ENCODE measurements at regions not wholly inside any gene's neighbourhood (a gene's known extent, or its start where the extent isn't known, plus 50 kb on each side); places are given as distances from the start of the nearest gene placed in this dataset.

GRCh38 chr3:70620956-70621355 is 308.5 kb upstream of the MDFIC2 start:
- Histone ChIP-seq H3K27me3 (ENCODE audit: insufficient read depth, low read length) (no peaks in the 10 kb centered on the region), H3K4me1 (ENCODE audit: control insufficient read depth in 1 of 2, insufficient read depth in 2 of 2, low read length in 2 of 2) (no peaks in the 10 kb centered on the region), H3K4me3 (replicated peaks in 1 of 2; ENCODE audit: low read depth in 1 of 2, low read length in 2 of 2) (no peak overlapping the region), H3K27ac (ENCODE audit: low read depth, low read length) (no peak overlapping the region), H2AFZ (ENCODE audit: low read depth, low read length, poor library complexity, severe bottlenecking) (no peak overlapping the region), H3K36me3 (ENCODE audit: control insufficient read depth in 1 of 2, insufficient read depth in 2 of 2, low read length in 2 of 2) (no peaks in the 10 kb centered on the region), H4K20me1 (ENCODE audit: insufficient read depth) (no peaks in the 10 kb centered on the region), H3K9me2 (ENCODE audit: insufficient read depth) (no peaks in the 10 kb centered on the region), H3K79me2 (ENCODE audit: insufficient read depth, low read length) (no peaks in the 10 kb centered on the region), H3K9ac (ENCODE audit: low read length) (no peak overlapping the region), H3K4me2 (ENCODE audit: low read length) (no peak overlapping the region), H3K9me3 (ENCODE audit: control insufficient read depth in 1 of 2, insufficient read depth in 1 of 2, low read depth in 1 of 2, low read length in 2 of 2) (no peaks in the 10 kb centered on the region)
- ChIA-PET POLR2A (no interaction called here), CTCF (no interaction called here), RAD21 (ENCODE audit: low non-redundant PET in 1 of 2, low total read pairs in 2 of 2, uncharacterized antibody in 2 of 2, unreplicated experiment in 2 of 2) (no interaction called here)
- ATAC-seq (no peak), DNase-seq (ENCODE audit: low read depth, low spot score) (no peak)
- TF ChIP-seq CTCF (IDR thresholded peaks at IDR 0.05 in 2 of 3, conservative IDR thresholded peaks at IDR 0.05 in 1 of 3; ENCODE audit: borderline replicate concordance in 1 of 3, insufficient read depth in 1 of 3, low read depth in 2 of 3, low read length in 2 of 3) (no peak), ATF3 (IDR thresholded peaks at IDR 0.05) (no peak), CBX3 (IDR thresholded peaks at IDR 0.05; ENCODE audit: low read depth) (no peak)
- BruUV-seq (replicated peaks) = no TSS peak
- intact Hi-C loops (cut with micrococcal nuclease) = no loop called here

DNA sequence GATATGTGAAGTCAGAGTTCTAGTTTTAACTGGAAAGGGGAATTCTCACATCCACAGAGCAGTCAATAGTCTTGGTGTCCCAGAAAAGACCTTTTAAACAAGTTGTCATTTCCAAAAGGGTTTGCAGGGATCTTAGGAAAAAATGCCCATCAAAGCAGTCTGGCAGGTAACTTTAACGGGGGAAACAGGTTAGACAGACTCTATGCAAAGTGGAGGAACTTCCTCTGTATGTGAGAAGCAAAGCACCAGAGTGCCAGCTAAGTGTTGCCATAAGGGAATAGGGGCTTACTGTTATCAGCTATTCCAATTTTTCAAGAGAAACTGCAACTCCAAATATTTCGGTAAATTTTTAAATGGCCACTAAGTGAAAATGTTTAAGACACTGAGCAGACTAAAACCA is 307.9 kb upstream of the MDFIC2 start:
- Histone ChIP-seq H3K27me3 (ENCODE audit: insufficient read depth, low read length) (no peaks in the 10 kb centered on the region), H3K27ac (ENCODE audit: low read depth, low read length) (no peak overlapping the region), H3K36me3 (ENCODE audit: control insufficient read depth in 1 of 2, insufficient read depth in 2 of 2, low read length in 2 of 2) (no peaks in the 10 kb centered on the region), H2AFZ (ENCODE audit: low read depth, low read length, poor library complexity, severe bottlenecking) (no peak overlapping the region), H3K4me3 (replicated peaks in 1 of 2; ENCODE audit: low read depth in 1 of 2, low read length in 2 of 2) (no peak overlapping the region), H3K4me1 (ENCODE audit: control insufficient read depth in 1 of 2, insufficient read depth in 2 of 2, low read length in 2 of 2) (no peaks in the 10 kb centered on the region), H3K9me2 (ENCODE audit: insufficient read depth) (no peaks in the 10 kb centered on the region), H4K20me1 (ENCODE audit: insufficient read depth) (no peaks in the 10 kb centered on the region), H3K9ac (ENCODE audit: low read length) (no peak overlapping the region), H3K4me2 (ENCODE audit: low read length) (no peak overlapping the region), H3K9me3 (ENCODE audit: control insufficient read depth in 1 of 2, insufficient read depth in 1 of 2, low read depth in 1 of 2, low read length in 2 of 2) (no peaks in the 10 kb centered on the region), H3K79me2 (ENCODE audit: insufficient read depth, low read length) (no peaks in the 10 kb centered on the region)
- no peak for DNase-seq (ENCODE audit: low read depth, low spot score)
- ChIA-PET RAD21 (ENCODE audit: low non-redundant PET in 1 of 2, low total read pairs in 2 of 2, uncharacterized antibody in 2 of 2, unreplicated experiment in 2 of 2) (no interaction called here), CTCF (no interaction called here), POLR2A (no interaction called here)
- BruUV-seq (replicated peaks) = no TSS peak
- ATAC-seq = no peak
- intact Hi-C loops (cut with micrococcal nuclease) = no loop called here
- TF ChIP-seq POLR2A (IDR thresholded peaks at IDR 0.05; ENCODE audit: borderline replicate concordance, extremely low read depth, insufficient read depth, insufficient read length) = no peak
- no peak for TF ChIP-seq YY1 (IDR thresholded peaks at IDR 0.05; ENCODE audit: extremely low read depth, insufficient replicate concordance, low read depth, low read length)
- TF ChIP-seq, protein P1, sequence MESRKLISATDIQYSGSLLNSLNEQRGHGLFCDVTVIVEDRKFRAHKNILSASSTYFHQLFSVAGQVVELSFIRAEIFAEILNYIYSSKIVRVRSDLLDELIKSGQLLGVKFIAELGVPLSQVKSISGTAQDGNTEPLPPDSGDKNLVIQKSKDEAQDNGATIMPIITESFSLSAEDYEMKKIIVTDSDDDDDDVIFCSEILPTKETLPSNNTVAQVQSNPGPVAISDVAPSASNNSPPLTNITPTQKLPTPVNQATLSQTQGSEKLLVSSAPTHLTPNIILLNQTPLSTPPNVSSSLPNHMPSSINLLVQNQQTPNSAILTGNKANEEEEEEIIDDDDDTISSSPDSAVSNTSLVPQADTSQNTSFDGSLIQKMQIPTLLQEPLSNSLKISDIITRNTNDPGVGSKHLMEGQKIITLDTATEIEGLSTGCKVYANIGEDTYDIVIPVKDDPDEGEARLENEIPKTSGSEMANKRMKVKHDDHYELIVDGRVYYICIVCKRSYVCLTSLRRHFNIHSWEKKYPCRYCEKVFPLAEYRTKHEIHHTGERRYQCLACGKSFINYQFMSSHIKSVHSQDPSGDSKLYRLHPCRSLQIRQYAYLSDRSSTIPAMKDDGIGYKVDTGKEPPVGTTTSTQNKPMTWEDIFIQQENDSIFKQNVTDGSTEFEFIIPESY (IDR thresholded peaks at IDR 0.05; ENCODE audit: extremely low read depth, insufficient replicate concordance, low read length) = no peak
- no peak for TF ChIP-seq JUND (IDR thresholded peaks at IDR 0.05)
- no peak for TF ChIP-seq ZFX (IDR thresholded peaks at IDR 0.05)
- no peak for TF ChIP-seq RAD21 (IDR thresholded peaks at IDR 0.05; ENCODE audit: low read depth)
- no peak for TF ChIP-seq CTCF (IDR thresholded peaks at IDR 0.05 in 2 of 3, conservative IDR thresholded peaks at IDR 0.05 in 1 of 3; ENCODE audit: borderline replicate concordance in 1 of 3, insufficient read depth in 1 of 3, low read depth in 2 of 3, low read length in 2 of 3)
- TF ChIP-seq EZH2 (IDR thresholded peaks at IDR 0.05) = no peak
- no peak for TF ChIP-seq EGR1 (IDR thresholded peaks at IDR 0.05; ENCODE audit: low read depth)
- no peak for TF ChIP-seq CBX3 (IDR thresholded peaks at IDR 0.05; ENCODE audit: low read depth)
- TF ChIP-seq ZNF274 (IDR thresholded peaks at IDR 0.05; ENCODE audit: low read depth, low read length) = no peak
- TF ChIP-seq SP1 (IDR thresholded peaks at IDR 0.05; ENCODE audit: low read depth) = no peak
